Natural killer cell (primary cell): ENCODE measurements at regions not wholly inside any gene's neighbourhood (a gene's known extent, or its start where the extent isn't known, plus 50 kb on each side); places are given as distances from the start of the nearest gene placed in this dataset.

Source experiments
- ATAC-seq, 3 donors: fragments of 150-1000 bp in 2 of 3; fragments of 200-7000 bp in 1 of 3; cut with Tn5 transposase; 1 replicate in 1 of 3; 2 replicates in 2 of 3; pipeline ENCODE4 v1.10.0; 2021; ENCODE audit warnings: mild to moderate bottlenecking in 2 of 3, moderate library complexity in 2 of 3
- DNase-seq, 2 donors: peaks; one replicate each; pipeline versions ENCODE4 v3.0.0 to v3.0.0-alpha.2; 2013 to 2021; ENCODE audit warnings: mixed read lengths in 1 of 2
- H3K27ac ChIP-seq: one replicate; pipeline ENCODE4 v1.5.1; 2013; ENCODE audit warnings: mild to moderate bottlenecking, low read length
- H3K27me3 ChIP-seq: one replicate; pipeline ENCODE4 v1.6.1; 2013; ENCODE audit warnings: low read length; ENCODE audit not compliant: control insufficient read depth, insufficient read depth
- H3K36me3 ChIP-seq: one replicate; pipeline ENCODE4 v1.6.1; 2013; ENCODE audit warnings: low read length; ENCODE audit not compliant: control insufficient read depth, insufficient read depth
- H3K4me1 ChIP-seq: one replicate; pipeline ENCODE4 v1.6.1; 2013; ENCODE audit warnings: low read length; ENCODE audit not compliant: control insufficient read depth, insufficient read depth
- H3K4me3 ChIP-seq: one replicate; pipeline ENCODE4 v1.5.1; 2013; ENCODE audit warnings: low read length
- H3K9me3 ChIP-seq: one replicate; pipeline ENCODE4 v1.6.1; 2013; ENCODE audit warnings: low read length; ENCODE audit not compliant: control insufficient read depth, insufficient read depth
- H3K27ac Mint-ChIP-seq, 2 donors: one replicate each; pipeline ENCODE4 v1.8.0; 2022; ENCODE audit warnings: mild to moderate bottlenecking in 2 of 2, mixed read lengths in 2 of 2, moderate library complexity in 1 of 2
- H3K27me3 Mint-ChIP-seq, 2 donors: one replicate each; pipeline ENCODE4 v1.8.0; 2022; ENCODE audit warnings: low read depth in 2 of 2, mixed read lengths in 2 of 2
- H3K36me3 Mint-ChIP-seq: one replicate; pipeline ENCODE4 v1.8.0; 2022; ENCODE audit warnings: mixed read lengths
- H3K4me1 Mint-ChIP-seq, 2 donors: one replicate each; pipeline ENCODE4 v1.8.0; 2022; ENCODE audit warnings: mixed read lengths in 2 of 2
- H3K4me3 Mint-ChIP-seq: one replicate; pipeline ENCODE4 v1.8.0; 2022; ENCODE audit warnings: mild to moderate bottlenecking, moderate library complexity, mixed read lengths
- H3K9me3 Mint-ChIP-seq, 2 donors: one replicate each; pipeline ENCODE4 v1.8.0; 2022; ENCODE audit warnings: mixed read lengths in 2 of 2
- CTCF ChIP-seq: fragments of 200-600 bp; IDR thresholded peaks from one replicate; pipeline ENCODE4 v1.8.0; 2022; ENCODE audit warnings: antibody characterized with exemption
- WGBS: methylation state at CpG from one replicate; pipeline ENCODE4 v1.1.7; 2013; ENCODE audit warnings: missing lambda C conversion rate; ENCODE audit not compliant: insufficient coverage; 5-methylcytosine and 5-hydroxymethylcytosine counted together
- intact Hi-C: fragments of 100-400 bp; cut with micrococcal nuclease; formaldehyde crosslinking; loops from one replicate; pipeline ENCODE4 v1.14.2; 2022

GRCh38 chr9:81473206-81473605, 216.1 kb downstream of the TLE1 start:
- ATAC-seq = no peak
- no peak overlapping the region for H3K4me3 ChIP-seq
- H3K27ac Mint-ChIP-seq = no peak overlapping the region
- intact Hi-C loops = no loop called here
- no peaks in the 10 kb centered on the region for H3K36me3 Mint-ChIP-seq
- no peaks in the 10 kb centered on the region for H3K9me3 ChIP-seq
- no peak overlapping the region for H3K4me3 Mint-ChIP-seq
- H3K27me3 Mint-ChIP-seq = peaks cover 10 to 14% of the 10 kb centered on the region in 2 donors
- 91% methylated on average over 2 of the region's 2 CpGs for WGBS
- TF ChIP-seq CTCF = no peak
- H3K9me3 Mint-ChIP-seq = no peaks in the 10 kb centered on the region
- H3K4me1 ChIP-seq = no peaks in the 10 kb centered on the region
- no peaks in the 10 kb centered on the region for H3K27me3 ChIP-seq
- no peak for DNase-seq
- no peak overlapping the region for H3K27ac ChIP-seq
- no peaks in the 10 kb centered on the region for H3K36me3 ChIP-seq
- H3K4me1 Mint-ChIP-seq = no peaks in the 10 kb centered on the region

DNA sequence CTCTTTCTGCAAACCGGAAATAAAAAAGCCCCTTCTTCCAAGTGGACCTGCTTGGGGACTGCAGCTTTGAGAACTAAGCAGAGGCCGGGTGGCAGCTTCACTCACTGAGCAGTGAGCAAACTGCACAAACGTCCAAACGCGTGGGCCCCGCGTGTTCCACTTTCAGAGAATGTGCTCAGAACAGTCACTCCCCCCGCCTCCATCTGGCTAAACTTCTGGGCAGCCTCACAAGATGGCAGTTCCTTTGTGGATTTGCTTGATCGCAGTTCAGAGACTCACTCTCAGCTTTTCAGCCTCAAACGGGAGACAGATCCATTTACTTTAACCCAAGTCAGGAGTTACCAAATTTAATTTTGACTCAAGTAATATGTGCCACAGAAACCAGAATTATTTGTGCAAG, 216.6 kb downstream of the TLE1 start:
- Histone ChIP-seq H3K27me3 (no peaks in the 10 kb centered on the region), H3K4me1 (no peaks in the 10 kb centered on the region), H3K9me3 (no peaks in the 10 kb centered on the region), H3K4me3 (no peak overlapping the region), H3K36me3 (no peaks in the 10 kb centered on the region), H3K27ac (no peak overlapping the region)
- no peak overlapping the region for H3K4me3 Mint-ChIP-seq
- ATAC-seq (no peak), DNase-seq (no peak)
- H3K4me1 Mint-ChIP-seq = no peaks in the 10 kb centered on the region
- H3K27me3 Mint-ChIP-seq = peaks cover 12 to 14% of the 10 kb centered on the region in 2 donors
- no peak overlapping the region for H3K27ac Mint-ChIP-seq
- no peaks in the 10 kb centered on the region for H3K36me3 Mint-ChIP-seq
- TF ChIP-seq CTCF = no peak
- 83% methylated on average over 10 of the region's 10 CpGs for whole genome bisulfite sequencing
- intact Hi-C loops = no loop called here
- H3K9me3 Mint-ChIP-seq = no peaks in the 10 kb centered on the region

- no peaks in the 10 kb centered on the region for H3K27me3 ChIP-seq
- H3K36me3 Mint-ChIP-seq = no peaks in the 10 kb centered on the region
- TF ChIP-seq CTCF = no peak
- no peak for ATAC-seq
- H3K4me3 ChIP-seq = no peak overlapping the region
- WGBS = 41% methylated on average over 2 of the region's 3 CpGs
- DNase-seq = no peak
- H3K4me1 Mint-ChIP-seq = peaks cover under 1 to 2% of the 10 kb centered on the region in 2 donors
- H3K4me3 Mint-ChIP-seq = no peak overlapping the region
- H3K4me1 ChIP-seq = no peaks in the 10 kb centered on the region
- H3K27ac Mint-ChIP-seq = no peak overlapping the region
- no peaks in the 10 kb centered on the region for H3K9me3 Mint-ChIP-seq
- no peaks in the 10 kb centered on the region for H3K36me3 ChIP-seq
- peaks cover 13 to 14% of the 10 kb centered on the region in 2 donors for H3K27me3 Mint-ChIP-seq
- no peaks in the 10 kb centered on the region for H3K9me3 ChIP-seq
- intact Hi-C loops = no loop called here
- no peak overlapping the region for H3K27ac ChIP-seq
These were observed 218.5 kb downstream of the TLE1 start for GRCh38 chr9:81470864-81471263.

DNA sequence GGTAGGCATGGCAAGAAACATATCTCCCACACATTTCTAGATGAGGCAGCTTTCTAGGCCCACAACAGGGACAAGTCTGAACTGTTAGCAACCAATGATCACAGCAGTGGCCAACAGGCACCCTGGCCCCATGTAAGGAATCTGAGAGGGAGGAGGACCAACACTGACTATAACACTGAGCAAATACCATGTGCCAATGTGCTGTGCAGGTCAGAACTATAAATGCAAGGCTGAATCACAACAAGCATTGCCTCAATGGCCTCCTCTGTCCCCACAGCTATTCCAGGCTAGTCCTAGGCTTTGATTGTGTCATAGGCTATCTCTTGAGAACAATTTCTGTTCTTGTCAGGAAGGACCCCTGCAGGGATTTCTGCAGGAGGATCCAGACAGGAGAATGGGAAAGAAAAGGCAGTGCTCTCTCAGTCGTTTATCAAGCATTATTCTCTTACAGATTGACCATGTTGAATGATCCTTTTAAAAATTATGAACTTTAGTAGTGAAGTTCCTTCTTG, 221.2 kb downstream of the TLE1 start:
- DNase-seq = no peak

More for the DNA sequence above, 221.2 kb downstream of the TLE1 start:
- no peak for TF ChIP-seq CTCF
- H3K4me3 ChIP-seq = no peak overlapping the region
- H3K4me1 Mint-ChIP-seq = peaks cover 6% of the 10 kb centered on the region in 2 donors
- H3K27ac Mint-ChIP-seq = no peak overlapping the region
- H3K9me3 ChIP-seq = no peaks in the 10 kb centered on the region
- no peaks in the 10 kb centered on the region for H3K4me1 ChIP-seq
- intact Hi-C loops = no loop called here
- WGBS = 67% methylated on average over 1 of the region's 1 CpG
- no peak for ATAC-seq
- no peak overlapping the region for H3K4me3 Mint-ChIP-seq
- no peaks in the 10 kb centered on the region for H3K27me3 ChIP-seq
- no peaks in the 10 kb centered on the region for H3K36me3 Mint-ChIP-seq
- H3K36me3 ChIP-seq = no peaks in the 10 kb centered on the region
- H3K27ac ChIP-seq = no peak overlapping the region
- no peaks in the 10 kb centered on the region for H3K9me3 Mint-ChIP-seq
- H3K27me3 Mint-ChIP-seq = peaks cover 14% of the 10 kb centered on the region in 2 donors
